Neural progenitor cell (in vitro differentiated cells): ENCODE measurements at regions not wholly inside any gene's neighbourhood (a gene's known extent, or its start where the extent isn't known, plus 50 kb on each side); places are given as distances from the start of the nearest gene placed in this dataset.

Experiments
- CTCF ChIP-seq: fragments of 200-600 bp; sonication (generic); IDR thresholded peaks from 2 replicates; pipeline ENCODE4 v1.5.1; 2017; ENCODE audit warnings: antibody characterized with exemption, mild to moderate bottlenecking
- EZH2 ChIP-seq: fragments of 200-600 bp; sonication (generic); IDR thresholded peaks from 2 replicates; pipeline ENCODE4 v1.6.1; 2017; ENCODE audit warnings: antibody characterized with exemption, mild to moderate bottlenecking, moderate library complexity

DNA sequence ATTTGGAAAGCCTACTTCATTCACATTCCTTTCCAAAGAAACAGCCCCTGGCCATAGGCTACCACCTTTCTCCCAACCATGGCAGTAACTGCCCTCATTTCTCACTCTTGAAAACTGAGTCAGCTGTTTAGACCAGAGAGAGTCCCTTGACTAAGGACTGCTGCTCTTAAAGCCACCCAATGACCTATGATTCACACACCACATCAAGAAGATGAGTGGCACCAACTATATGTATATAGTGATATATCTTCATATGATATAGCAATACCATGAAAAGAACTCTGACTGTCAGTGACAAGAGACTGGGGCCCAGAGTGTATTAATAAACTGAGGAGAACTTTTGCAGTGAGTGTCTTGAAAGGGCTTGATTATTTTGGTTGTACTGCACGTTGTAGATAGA is 404.5 kb upstream of the ASIC2 start:
- no peak for TF ChIP-seq EZH2
- TF ChIP-seq CTCF: no peak
